HG03039 (cell line): ENCODE measurements at regions not wholly inside any gene's neighbourhood (a gene's known extent, or its start where the extent isn't known, plus 50 kb on each side); places are given as distances from the start of the nearest gene placed in this dataset.
"Not testable (repeated sequence)": the region's sequence is repeated elsewhere in the genome, so short reads cannot be mapped to it uniquely, and the experiment has no call there.

ENCODE experiments used
- ATAC-seq: cut with Tn5 transposase; IDR thresholded peaks from one replicate; pipeline ENCODE4 v1.9.1; 2021; ENCODE audit warnings: mild to moderate bottlenecking, moderate library complexity; ENCODE audit not compliant: unreplicated experiment

- no peak for ATAC-seq
Measured at GRCh38 chr5:138649316-138649720, 74.1 kb upstream of the HSPA9 start.

GRCh38 chr5:138648841-138649240 lies 73.6 kb upstream of the HSPA9 start:
- no peak for ATAC-seq

GRCh38 chr5:138647794-138648410 lies 72.7 kb upstream of the HSPA9 start:
- no peak for ATAC-seq

GRCh38 chr5:138647261-138647788 lies 72.1 kb upstream of the HSPA9 start:
- ATAC-seq: no peak

GRCh38 chr5:138646671-138647070 lies 71.5 kb upstream of the HSPA9 start:
- ATAC-seq: no peak

GRCh38 chr5:138645778-138646575 lies 70.8 kb upstream of the HSPA9 start:
- no peak for ATAC-seq

- ATAC-seq: no peak
Measured at GRCh38 chr5:138643040-138643791, 68.0 kb upstream of the HSPA9 start.

- ATAC-seq: no peak
Measured at GRCh38 chr5:138641547-138642298, 66.5 kb upstream of the HSPA9 start.

GRCh38 chr5:138640646-138641254 lies 65.5 kb upstream of the HSPA9 start:
- no peak for ATAC-seq

GRCh38 chr5:138640138-138640537 lies 64.9 kb upstream of the HSPA9 start:
- no peak for ATAC-seq

GRCh38 chr5:138639326-138639725 lies 64.1 kb upstream of the HSPA9 start:
- ATAC-seq: no peak

- ATAC-seq: no peak
Measured at GRCh38 chr5:138637256-138637655, 62.1 kb upstream of the HSPA9 start.

GRCh38 chr5:138636398-138636944 lies 61.3 kb upstream of the HSPA9 start:
- no peak for ATAC-seq

- no peak for ATAC-seq
Measured at GRCh38 chr5:138635708-138636107, 60.5 kb upstream of the HSPA9 start.

- ATAC-seq: no peak
Measured at GRCh38 chr5:138635265-138635664, 60.1 kb upstream of the HSPA9 start.

GRCh38 chr5:138634804-138635203 lies 59.6 kb upstream of the HSPA9 start:
- ATAC-seq: not testable (repeated sequence)

- no peak for ATAC-seq
Measured at GRCh38 chr5:138632900-138633489, 57.8 kb upstream of the HSPA9 start.

- ATAC-seq: no peak
Measured at GRCh38 chr5:138631096-138631928, 56.1 kb upstream of the HSPA9 start.

GRCh38 chr5:138629392-138629791 lies 54.2 kb upstream of the HSPA9 start:
- ATAC-seq: no peak
